HL-60 (cell line): ENCODE measurements at regions not wholly inside any gene's neighbourhood (a gene's known extent, or its start where the extent isn't known, plus 50 kb on each side); places are given as distances from the start of the nearest gene placed in this dataset.

Source experiments
- DNase-seq, 2 experiments: peaks; one replicate each; pipeline ENCODE4 v3.0.0-alpha.2; 2010 to 2020; ENCODE audit warnings: low read depth in 1 of 2, low spot score in 1 of 2
- H3K27ac ChIP-seq: fragments of 250-450 bp; sonication (Bioruptor Pico); replicated peaks from 2 replicates; pipeline ENCODE4 v1.5.1; 2020; ENCODE audit warnings: mild to moderate bottlenecking, moderate library complexity
- H3K27me3 ChIP-seq: fragments of 250-450 bp; sonication (Bioruptor Pico); 2 replicates; pipeline ENCODE4 v1.5.1; 2021; ENCODE audit warnings: mild to moderate bottlenecking, moderate library complexity; ENCODE audit not compliant: insufficient read depth, poor library complexity, severe bottlenecking
- H3K4me3 ChIP-seq: replicated peaks from 2 replicates; pipeline ENCODE4 v1.5.1; 2011; ENCODE audit warnings: mild to moderate bottlenecking, control low read depth, low read length; ENCODE audit not compliant: insufficient read depth
- GABPA ChIP-seq: IDR thresholded peaks from 2 replicates; pipeline ENCODE4 v1.6.1; 2012; ENCODE audit warnings: low read depth
- POLR2AphosphoS5 ChIP-seq: IDR thresholded peaks from 2 replicates; pipeline ENCODE4 v1.6.1; 2012; ENCODE audit warnings: low read depth
- SPI1 ChIP-seq: IDR thresholded peaks from 2 replicates; pipeline ENCODE4 v1.6.1; 2012; ENCODE audit warnings: low read depth, mild to moderate bottlenecking, borderline replicate concordance
- TF ChIP-seq, protein P1 (sequence below): IDR thresholded peaks from one replicate; pipeline ENCODE4 v1.5.1; 2011; ENCODE audit warnings: low read length, control low read depth, inconsistent platforms; ENCODE audit not compliant: insufficient read depth
- TF ChIP-seq, protein P2 (sequence below): IDR thresholded peaks from 2 replicates; pipeline ENCODE4 v1.6.1; 2012; ENCODE audit warnings: low read depth; ENCODE audit not compliant: insufficient replicate concordance

DNA sequence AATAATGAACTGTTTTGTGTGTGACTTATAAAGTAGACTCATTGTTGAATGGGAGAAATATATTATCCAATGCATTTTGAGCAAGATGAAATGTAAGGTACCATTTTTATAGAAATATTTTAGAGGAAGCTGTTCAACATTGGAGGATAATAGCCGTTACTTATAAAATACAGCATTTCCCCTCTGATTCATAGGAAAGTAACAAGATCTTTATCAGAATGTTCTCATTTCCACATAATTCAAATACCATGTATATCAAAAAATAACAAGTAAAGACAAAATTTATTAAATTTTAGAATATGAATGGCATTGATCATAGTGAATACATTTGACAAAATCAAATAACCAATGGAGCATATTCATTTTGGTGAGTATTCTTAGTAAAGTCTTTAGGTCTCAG is 346.7 kb upstream of the PTGER4 start:
- H3K27me3 ChIP-seq = no peaks in the 10 kb centered on the region
- H3K4me3 ChIP-seq = no peak overlapping the region
- no peak overlapping the region for H3K27ac ChIP-seq

DNA sequence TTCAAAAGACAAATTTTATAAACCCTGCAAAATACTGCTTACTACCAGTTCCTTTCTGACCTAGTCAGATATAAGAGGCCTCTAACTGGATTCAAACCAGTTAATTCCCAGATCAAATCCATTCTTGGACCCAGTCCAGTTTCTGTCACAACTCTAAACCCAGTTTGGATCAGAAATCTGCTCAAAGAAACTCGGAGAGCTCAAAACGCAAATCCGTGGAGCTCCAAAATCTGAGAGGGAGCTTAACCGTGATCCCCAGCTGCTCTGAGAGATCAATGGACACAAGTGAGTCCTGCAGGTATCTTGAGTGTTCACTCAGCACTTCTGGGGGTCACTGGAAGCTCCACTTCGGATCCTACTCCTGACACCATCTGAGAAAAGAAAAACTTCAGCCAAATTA is 348.1 kb upstream of the PTGER4 start:
- no peaks in the 10 kb centered on the region for H3K27me3 ChIP-seq
- H3K4me3 ChIP-seq = no peak overlapping the region
- no peak for DNase-seq
- H3K27ac ChIP-seq = no peak overlapping the region
- TF ChIP-seq, protein P1, sequence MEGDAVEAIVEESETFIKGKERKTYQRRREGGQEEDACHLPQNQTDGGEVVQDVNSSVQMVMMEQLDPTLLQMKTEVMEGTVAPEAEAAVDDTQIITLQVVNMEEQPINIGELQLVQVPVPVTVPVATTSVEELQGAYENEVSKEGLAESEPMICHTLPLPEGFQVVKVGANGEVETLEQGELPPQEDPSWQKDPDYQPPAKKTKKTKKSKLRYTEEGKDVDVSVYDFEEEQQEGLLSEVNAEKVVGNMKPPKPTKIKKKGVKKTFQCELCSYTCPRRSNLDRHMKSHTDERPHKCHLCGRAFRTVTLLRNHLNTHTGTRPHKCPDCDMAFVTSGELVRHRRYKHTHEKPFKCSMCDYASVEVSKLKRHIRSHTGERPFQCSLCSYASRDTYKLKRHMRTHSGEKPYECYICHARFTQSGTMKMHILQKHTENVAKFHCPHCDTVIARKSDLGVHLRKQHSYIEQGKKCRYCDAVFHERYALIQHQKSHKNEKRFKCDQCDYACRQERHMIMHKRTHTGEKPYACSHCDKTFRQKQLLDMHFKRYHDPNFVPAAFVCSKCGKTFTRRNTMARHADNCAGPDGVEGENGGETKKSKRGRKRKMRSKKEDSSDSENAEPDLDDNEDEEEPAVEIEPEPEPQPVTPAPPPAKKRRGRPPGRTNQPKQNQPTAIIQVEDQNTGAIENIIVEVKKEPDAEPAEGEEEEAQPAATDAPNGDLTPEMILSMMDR = no peak
- TF ChIP-seq, protein P2, sequence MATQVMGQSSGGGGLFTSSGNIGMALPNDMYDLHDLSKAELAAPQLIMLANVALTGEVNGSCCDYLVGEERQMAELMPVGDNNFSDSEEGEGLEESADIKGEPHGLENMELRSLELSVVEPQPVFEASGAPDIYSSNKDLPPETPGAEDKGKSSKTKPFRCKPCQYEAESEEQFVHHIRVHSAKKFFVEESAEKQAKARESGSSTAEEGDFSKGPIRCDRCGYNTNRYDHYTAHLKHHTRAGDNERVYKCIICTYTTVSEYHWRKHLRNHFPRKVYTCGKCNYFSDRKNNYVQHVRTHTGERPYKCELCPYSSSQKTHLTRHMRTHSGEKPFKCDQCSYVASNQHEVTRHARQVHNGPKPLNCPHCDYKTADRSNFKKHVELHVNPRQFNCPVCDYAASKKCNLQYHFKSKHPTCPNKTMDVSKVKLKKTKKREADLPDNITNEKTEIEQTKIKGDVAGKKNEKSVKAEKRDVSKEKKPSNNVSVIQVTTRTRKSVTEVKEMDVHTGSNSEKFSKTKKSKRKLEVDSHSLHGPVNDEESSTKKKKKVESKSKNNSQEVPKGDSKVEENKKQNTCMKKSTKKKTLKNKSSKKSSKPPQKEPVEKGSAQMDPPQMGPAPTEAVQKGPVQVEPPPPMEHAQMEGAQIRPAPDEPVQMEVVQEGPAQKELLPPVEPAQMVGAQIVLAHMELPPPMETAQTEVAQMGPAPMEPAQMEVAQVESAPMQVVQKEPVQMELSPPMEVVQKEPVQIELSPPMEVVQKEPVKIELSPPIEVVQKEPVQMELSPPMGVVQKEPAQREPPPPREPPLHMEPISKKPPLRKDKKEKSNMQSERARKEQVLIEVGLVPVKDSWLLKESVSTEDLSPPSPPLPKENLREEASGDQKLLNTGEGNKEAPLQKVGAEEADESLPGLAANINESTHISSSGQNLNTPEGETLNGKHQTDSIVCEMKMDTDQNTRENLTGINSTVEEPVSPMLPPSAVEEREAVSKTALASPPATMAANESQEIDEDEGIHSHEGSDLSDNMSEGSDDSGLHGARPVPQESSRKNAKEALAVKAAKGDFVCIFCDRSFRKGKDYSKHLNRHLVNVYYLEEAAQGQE = no peak
- TF ChIP-seq SPI1 (no peak), POLR2AphosphoS5 (no peak), GABPA (no peak)

More for the DNA sequence above, 346.7 kb upstream of the PTGER4 start:
- no peak for DNase-seq
- TF ChIP-seq, protein P1 = no peak
- TF ChIP-seq GABPA (no peak), SPI1 (no peak), POLR2AphosphoS5 (no peak)
- TF ChIP-seq, protein P2 = no peak

DNA sequence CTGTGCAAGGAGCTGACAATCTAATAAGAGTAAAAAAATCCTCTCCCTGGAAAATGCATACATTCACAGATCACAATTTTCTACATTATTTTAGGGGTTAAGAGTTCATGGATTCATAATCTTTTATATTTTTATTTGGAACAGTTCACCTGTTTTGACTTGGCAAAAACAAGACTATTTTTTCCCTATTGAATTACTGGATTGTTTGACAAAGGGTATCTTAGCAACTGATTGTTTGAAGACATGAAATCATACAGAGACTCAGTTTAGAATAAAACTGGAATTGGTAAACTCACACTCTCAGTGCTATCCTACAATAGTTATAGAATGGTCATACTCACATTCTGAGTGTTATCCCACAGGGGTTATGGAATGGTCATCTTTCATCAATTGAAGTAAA is 358.2 kb upstream of the PTGER4 start:
- TF ChIP-seq SPI1 (no peak), POLR2AphosphoS5 (no peak), GABPA (no peak)
- TF ChIP-seq, protein P1 = no peak
- TF ChIP-seq, protein P2 = no peak
- no peaks in the 10 kb centered on the region for H3K27me3 ChIP-seq
- no peak overlapping the region for H3K27ac ChIP-seq
- no peak for DNase-seq
- H3K4me3 ChIP-seq = no peak overlapping the region
